Left colon (tissue), 2 donors: ENCODE measurements at regions not wholly inside any gene's neighbourhood (a gene's known extent, or its start where the extent isn't known, plus 50 kb on each side); places are given as distances from the start of the nearest gene placed in this dataset.
A peak's percentile ranks its signal among the peaks of the same experiment; 100 is the strongest.

Experiments used
- ATAC-seq: fragments of 200-7000 bp; cut with Tn5 transposase; one replicate; pipeline ENCODE4 v1.9.1; 2020; ENCODE audit warnings: mild to moderate bottlenecking, moderate library complexity
- DNase-seq, 2 donors: peaks; one replicate each; pipeline ENCODE4 v3.0.0-alpha.2; 2020
- intact Hi-C, 2 donors: fragments of 100-400 bp; cut with DNase I in 1 of 2; cut with micrococcal nuclease in 1 of 2; formaldehyde crosslinking; loops; one replicate each; pipeline versions ENCODE4 v1.11.2 to v1.14.0; 2022; cut with DNase I, micrococcal nuclease
- donor health status: DM: no; HTN: no; CAD: no.
- donor health status: DM: yes; HTN: yes; CAD: no.

DNA sequence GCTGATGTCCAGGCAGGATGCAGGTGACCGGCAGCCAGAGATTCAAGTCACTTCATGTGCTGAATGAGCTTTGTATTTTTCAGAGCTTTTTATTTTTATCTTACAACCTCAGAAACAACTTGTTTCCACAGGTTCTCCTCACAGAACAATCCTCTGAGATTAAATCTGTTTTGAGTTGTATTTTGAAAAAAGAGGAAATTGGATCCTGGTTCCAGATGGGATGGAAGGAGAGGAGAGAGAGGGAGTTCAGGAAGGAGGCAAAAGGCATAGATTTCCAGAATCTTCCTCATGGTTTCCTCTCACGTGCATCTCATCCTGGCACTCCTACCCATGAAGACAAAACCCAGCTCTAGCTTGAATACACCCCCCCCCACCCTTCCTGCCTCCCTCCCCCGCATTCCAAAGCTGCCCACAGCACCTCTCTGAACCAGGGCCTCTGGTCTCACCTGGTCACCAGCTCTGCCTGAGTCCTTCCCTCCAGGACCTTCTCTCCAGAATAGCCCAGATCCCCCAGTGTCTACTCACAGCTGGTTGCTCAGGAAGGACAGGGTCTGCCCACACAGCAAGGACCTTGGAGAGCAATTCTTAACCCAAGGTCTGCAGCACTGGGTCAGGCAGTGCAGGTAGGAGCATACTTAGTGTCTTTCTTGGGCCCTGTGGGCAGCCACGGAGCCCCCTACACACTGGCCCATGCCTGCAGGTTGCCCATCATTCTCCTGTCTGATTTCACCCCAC is 104.7 kb downstream of the ZFP36L2 start:
- no peak for ATAC-seq
- DNase-seq = no peak
- intact Hi-C loops = loop anchor here in 1 of 2 donors (10.0 kb wide), 1 partner anchor 363 kb away; no protein-coding TSS in a partner anchor

DNA sequence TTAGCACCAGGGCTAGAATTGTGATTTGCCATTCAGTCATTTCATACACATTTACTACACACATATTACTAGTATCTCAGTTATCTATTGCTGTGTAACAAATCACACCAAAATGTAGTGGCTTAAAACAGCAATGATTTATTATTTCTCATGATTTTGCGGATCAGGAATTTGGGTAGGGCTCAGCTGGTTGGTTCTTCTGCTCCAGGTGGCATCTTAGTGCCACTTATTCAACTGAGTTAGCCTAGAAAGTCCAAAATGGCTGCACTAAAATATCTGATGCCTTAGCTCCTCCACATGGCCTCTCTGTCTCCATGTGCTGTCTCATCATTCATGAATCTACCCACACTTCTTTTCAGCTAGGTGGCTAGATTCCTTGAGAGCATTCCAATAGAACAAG is 107.1 kb downstream of the ZFP36L2 start:
- intact Hi-C loops = no loop called here
- no peak for ATAC-seq

DNA sequence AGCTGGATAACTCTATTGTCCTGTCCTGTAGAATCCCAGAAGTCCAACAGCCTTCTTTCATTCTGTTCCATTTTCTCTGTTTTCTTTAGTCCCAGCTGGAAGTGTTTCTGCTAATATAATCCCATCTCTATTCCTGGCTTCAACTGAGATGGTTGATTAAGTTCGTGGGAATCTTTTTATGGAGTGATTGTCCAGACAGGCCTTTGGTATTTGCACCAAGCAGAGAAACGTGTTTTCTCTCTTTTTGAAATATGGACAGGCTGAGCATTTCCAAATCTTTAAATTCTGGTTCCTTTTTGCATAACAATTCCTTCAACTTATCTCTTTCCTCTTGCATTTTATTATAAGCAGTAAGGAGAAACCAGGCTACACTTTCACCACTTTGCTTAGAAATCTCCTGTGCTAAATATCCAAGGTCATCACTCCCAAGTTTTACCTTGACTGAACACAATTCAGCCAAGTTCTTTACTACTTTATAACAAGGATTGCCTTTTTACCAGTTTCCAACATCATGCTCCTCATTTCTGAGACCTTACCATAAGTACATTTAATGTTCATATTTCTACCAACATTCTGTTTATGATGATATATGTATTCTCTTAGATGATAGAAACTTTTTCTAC is 108.8 kb downstream of the ZFP36L2 start:
- intact Hi-C loops = no loop called here
- no peak for DNase-seq
- no peak for ATAC-seq

More for the DNA sequence above, 107.1 kb downstream of the ZFP36L2 start:
- no peak for DNase-seq

DNA sequence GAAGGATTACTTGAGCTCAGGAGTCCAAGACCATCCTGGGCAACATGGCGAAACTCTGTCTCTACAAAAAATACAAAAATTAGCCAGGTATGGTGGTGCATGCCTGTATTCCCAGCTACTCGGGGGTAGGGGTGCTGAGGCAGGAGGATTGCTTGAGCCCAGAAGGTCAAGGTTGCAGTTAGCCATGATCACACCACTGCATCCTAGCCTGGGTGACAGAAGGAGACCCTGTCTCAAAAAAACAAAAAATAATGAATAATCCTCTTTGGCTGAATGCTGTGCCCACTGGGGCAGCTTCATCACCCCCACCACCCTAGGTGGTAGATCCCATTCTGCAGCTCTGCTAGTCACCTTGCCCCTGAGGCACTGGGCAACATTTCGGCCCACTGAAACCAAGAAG is 109.4 kb downstream of the ZFP36L2 start:
- intact Hi-C loops = no loop called here
- ATAC-seq = no peak
- no peak for DNase-seq

DNA sequence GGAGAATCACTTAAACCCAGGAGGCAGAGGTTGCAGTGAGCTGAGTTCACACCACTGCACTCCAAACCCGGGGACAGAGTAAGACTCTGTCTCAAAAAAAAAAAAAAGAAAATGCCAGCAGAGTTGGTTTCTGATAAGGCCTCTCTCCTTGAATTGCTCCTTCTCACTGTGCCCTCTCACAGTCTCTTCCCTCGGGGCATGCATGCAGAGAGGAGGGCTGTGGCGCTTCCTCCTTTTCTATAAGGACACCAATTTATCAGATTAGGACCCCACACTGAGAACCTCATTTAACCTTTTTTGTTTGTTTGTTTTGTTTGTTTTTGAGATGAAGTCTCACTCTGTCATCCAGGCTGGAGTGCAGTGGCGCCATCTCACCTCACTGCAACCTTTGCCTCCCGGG is 110.5 kb downstream of the ZFP36L2 start:
- no peak for DNase-seq
- intact Hi-C loops = no loop called here
- ATAC-seq = no peak

DNA sequence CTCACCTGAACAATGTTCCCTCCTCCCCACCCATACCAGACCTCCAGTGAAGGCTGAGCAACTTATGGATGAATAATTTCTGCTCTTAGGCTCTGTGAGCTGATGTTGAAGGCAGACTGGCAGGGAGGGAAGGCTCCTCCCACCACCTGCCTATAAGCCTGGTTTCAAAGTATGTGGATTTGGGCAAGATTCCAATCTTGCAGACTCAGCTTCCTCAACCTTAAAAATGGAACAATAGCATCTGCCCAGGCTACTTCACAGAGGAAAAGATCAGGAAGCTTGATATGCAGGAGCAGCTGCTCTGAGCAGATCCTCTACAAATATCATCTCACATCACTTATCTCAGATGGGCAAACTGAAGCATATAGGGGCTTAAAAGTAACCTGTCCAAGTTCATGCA is 112.2 kb downstream of the ZFP36L2 start:
- ATAC-seq = peak; percentile 76
- intact Hi-C loops = no loop called here
- no peak for DNase-seq

DNA sequence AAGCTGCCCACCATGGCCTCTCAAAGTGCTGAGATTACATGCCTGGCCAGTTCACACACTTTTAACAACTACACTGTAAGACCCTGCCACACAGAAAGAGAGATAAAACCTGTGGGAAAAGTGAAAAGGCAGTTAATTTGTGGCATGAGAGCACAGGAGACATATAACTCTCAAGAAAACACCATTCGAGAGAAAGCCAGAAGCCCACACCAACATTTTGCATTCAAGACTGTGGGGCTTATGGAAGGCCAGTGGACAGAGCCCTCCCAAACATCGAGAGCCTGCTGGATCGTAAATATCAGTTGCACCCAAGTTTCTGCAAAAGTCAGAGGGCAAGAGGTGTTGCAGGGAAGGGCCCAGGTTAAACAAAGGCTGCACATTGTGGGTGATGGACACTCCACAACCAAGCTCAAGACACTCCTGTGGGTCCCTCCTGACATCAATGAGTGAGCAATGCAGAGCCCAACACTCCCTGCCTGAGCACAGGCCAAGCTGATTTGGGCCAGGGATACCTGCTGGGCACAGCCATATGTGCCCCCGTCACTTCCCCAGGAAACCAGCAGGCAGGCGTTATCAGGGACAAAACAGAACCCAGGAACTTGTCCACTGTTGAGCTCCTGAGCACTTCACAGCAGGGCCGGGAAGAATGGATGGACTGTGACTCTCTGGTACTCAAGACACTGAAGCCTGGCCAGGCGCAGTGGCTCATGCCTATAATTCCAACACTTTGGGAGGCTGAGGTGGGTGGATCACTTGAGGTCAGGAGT is 114.4 kb downstream of the ZFP36L2 start:
- no peak for DNase-seq
- intact Hi-C loops = no loop called here

DNA sequence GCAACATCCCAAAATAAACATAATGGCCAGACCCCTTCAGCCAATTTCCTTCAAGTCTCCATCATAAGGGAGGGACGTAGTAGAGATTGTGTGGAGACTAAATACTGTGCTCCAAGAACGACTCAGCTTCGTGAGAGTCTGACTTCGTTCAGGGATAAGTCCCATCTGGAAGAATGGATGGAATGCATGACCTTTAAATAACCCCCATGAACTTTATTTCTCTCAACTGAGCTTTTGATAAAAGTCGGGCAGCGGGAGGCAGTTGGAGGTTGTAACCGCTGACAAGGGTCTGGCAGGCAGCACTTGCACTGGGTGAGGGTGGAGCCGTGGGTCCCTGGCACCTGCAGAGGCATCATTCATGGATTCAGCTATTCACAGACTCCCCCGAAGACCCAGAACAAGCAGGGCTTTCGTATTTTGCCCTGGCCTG is 115.9 kb downstream of the ZFP36L2 start:
- DNase-seq (no peak), ATAC-seq (no peak)
- intact Hi-C loops = no loop called here

More for the DNA sequence above, 114.4 kb downstream of the ZFP36L2 start:
- ATAC-seq = no peak

DNA sequence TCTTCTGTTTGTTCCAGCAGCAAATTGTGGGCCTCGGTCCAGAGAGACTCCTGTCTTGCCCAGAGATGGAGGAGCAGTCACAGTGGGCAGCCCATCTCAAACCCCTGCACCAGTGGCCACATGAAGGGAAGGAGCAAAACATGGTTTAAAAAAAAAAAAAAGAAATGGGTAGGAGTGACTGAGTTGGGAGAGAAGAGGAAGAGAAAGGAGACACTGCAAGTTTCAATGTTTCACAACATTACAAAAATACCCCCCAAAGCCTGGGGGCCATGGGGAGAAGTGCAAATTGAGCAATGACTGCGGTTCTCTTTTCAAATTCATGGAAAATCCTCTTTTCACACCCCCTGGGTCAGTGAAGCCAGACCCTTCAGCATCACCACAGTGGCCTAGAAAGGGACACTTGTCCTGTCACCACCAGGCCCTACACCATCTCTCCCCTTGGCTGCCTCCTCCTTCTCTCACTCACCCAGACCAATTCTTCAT is 117.1 kb downstream of the ZFP36L2 start:
- ATAC-seq = no peak
- no peak for DNase-seq

DNA sequence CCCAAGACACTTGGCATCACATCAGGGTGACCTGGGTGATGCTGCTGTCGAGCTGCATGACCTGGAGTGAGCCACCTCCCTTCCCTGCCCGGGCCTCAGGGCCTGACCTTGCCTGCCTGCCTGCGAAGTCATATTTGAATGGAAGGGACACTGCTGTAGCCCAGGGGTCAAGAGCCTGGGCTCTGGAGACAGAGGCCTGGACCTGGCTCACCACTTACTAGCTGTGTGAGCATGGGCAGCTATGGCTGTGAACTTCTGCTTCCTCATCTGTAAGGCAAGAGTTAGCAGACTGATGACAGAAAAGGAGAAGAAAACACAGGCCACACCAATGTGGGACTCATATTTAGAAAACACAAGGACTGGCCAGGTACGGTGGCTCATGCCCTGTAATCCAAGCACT is 118.7 kb downstream of the ZFP36L2 start:
- intact Hi-C loops = no loop called here
- no peak for DNase-seq
- no peak for ATAC-seq

More for the DNA sequence above, 117.1 kb downstream of the ZFP36L2 start:
- intact Hi-C loops = no loop called here

DNA sequence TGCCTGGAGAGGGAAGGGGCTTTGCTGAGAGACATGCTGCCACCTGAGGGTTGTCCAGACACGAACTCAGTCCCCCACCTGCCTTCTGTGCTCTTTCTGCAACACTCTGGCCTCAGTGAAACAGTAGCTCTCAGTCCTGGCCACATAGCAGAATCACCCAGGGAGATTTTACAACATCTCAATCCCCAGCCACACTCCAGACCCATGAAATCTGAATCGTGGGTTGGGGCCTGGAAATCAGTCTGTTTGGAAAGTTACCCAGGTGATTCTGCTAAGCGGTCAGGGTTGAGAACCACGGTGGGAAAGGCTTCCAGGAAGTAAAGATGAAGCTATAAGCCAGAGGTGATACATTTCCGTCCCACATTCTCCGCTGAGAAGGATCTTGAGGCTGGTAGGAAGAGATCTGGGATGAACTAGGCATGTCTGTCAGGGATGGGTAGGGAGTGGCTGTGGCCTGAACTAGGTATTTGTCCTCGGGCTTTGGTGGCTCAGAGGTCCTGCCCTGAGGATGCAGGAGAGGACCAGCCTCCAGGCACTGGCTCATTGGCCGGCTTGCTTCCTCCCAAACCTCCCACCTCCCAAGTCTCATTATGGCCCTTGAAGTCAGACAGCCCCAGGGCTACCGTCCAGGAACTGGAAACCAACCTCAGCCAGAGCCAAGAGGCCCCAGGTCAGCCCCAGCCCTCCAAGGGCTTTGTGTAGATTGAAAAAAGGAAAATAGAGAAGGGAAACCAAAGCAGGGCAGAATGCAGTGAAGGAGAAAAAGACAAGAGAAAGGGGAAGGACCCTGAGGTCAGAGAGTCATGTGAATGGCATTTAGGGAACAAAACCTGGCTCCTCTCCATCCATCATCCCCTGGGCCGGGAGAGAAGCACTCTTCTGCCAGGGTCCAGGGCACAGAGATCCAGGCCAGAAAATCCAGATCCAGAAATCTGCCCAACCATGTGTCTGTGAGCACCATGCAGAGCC is 119.6 kb downstream of the ZFP36L2 start:
- ATAC-seq (peak; percentile 11), DNase-seq (no peak)
- intact Hi-C loops = no loop called here

DNA sequence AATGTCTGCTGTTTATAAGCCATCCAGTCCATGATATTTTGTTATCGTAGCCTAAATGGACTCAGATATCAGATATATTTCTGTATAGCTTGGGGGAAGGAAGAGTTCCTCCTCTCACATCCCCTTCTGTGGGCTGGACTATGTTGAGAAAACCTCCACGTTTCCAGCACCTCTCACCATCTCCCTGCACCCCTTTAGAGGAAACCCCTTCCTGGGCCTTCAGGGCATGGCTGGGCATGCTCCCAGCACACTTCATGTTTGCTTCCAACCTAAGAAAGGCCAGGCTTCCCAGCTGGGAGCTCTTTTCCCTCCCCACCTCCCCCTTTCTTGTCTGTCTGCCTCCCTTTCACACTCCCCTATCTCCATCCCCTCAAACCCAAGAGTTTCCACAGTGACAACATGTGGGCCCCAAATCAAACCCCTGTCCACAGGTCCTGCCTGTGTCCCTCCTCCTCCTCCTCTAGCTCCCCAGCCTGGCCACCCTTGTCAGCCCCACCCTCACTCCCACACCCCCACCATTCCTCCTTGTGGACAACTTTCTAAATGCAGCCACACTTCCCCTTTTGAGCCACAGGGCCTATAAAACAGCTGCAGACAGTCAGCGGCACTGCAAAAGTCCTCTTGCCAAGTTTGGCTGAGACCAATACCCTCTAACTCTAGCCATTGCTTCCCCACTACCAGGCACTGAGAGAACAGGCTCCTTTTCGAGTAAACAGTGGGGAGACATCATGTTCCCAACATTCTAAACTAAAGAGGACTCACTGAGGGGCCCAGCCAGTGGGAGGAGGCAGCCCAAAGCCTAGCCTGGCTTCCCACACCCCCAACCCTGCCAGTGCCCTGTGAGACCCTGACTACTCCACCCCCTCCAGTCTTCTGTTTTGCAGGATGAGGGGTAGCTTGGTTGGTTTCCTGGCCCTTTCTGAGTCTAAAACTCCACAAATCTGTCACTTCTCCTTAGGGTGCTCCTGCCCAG is 120.5 kb downstream of the ZFP36L2 start:
- DNase-seq (peak; percentile 52 to 72), ATAC-seq (peak; percentile 87)
- intact Hi-C loops = no loop called here

DNA sequence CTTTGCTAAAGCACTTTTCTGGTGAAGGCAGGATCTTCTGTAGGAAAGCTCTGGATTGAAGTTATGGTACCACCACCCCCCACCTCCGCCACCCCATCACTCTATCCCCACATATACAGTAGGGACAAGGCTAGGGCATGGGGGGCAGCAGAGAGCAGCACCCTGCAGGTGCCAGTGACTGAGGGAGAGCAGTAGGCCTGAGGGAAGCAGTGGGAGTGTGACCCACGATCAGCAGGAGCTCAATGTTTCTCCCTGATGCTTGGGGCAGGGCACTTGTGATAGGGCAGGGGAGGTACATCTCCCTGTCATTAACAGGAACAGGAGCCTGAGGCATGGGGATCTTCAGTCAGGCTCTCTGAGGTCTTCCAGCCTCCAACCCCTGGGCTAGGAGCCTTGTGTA is 121.6 kb downstream of the ZFP36L2 start:
- intact Hi-C loops = no loop called here
- no peak for ATAC-seq
- no peak for DNase-seq

DNA sequence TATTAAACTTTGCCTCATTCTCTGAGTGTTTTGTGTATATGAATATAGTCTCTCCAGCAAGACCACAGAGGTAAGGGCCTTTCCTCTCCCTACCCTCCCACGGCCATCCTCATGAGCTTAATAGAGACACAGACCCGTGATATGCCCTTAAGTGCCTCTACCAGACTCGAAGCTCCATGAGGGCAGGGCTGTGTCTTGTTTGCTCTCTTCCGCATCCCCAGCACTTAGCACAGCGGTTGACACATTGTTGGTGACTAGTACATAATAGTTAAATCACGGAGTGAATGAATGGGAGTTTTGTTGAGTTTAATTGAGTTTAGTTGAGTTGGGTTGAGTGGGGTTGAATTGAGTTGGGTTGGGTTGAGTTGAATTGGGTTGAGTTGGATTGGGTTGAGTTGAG is 122.3 kb downstream of the ZFP36L2 start:
- DNase-seq = no peak
- intact Hi-C loops = no loop called here
- no peak for ATAC-seq

DNA sequence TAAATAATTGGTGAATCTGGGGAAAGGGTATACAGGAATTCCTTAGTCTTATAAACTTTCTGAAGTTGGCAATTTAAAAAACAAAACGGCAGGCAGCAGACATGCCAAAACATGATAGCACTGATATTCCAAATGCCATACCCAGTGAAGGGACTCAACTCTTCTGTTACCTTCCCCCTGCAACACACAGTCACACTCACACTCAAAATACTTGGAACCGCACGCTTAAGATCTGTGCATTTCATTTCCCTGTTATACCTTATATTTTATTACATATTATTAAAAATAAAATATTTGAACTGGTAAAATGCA is 123.4 kb downstream of the ZFP36L2 start:
- no peak for DNase-seq
- no peak for ATAC-seq
- intact Hi-C loops = no loop called here

DNA sequence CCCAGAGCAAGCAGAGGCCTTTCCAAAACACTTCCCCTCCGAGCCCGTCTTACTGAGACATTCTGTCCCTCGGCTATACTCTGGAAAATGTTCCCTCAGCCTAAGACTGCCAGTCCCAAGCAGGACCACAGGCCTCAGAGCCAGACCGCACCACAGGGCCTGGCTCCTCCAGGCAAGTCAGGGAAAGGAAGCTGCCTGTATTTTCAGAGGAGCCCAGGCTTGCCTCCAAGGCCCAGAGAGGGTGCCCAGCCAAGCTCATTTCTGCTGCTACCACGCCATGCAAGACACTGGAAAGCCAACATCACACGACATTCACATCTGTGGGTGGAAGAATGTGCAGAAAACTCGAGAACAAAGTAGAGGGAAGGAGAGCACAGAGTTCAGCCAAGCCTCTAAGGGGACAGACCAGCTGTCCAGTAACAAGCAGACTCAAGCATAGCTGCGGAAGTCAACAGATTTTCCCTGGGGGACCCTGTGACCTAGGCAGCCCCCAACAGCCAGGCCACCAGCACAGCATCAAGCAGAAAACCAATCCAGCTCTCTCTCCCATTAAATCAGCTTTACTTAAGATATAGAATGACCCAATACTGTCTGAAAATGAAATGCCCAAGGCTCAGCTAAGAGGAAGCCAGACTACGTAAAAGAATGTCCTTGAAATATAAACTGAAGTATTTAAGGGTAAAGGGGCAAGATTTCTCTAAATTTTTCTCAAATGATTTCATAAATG is 123.9 kb downstream of the ZFP36L2 start:
- DNase-seq (no peak), ATAC-seq (no peak)
- intact Hi-C loops = no loop called here

DNA sequence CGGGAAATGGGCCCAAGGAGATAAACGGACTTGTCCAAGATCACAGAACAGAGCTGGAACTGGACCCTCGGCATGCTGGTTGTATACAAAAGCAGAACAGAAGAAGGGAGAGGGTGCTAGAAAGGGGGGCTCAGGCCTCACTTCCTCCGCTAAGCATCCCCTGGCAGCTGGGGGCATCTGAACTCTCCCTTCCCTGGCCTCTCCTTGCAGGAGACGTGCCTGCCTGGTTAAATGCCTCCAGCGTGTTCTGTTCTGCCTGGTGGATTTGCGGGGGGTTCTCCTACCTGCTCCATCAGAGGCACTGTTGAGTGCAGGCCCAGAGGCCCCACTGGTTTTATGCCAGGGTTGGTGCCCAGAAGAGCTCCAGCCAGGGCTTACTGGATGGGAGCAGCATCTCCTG is 124.7 kb downstream of the ZFP36L2 start:
- intact Hi-C loops = no loop called here
- DNase-seq = no peak
- no peak for ATAC-seq
